NT2/D1 (cell line): ENCODE measurements at regions not wholly inside any gene's neighbourhood (a gene's known extent, or its start where the extent isn't known, plus 50 kb on each side); places are given as distances from the start of the nearest gene placed in this dataset.

Experiments used
- YY1 ChIP-seq: IDR thresholded peaks from 2 replicates; pipeline ENCODE4 v1.6.1; 2011; ENCODE audit not compliant: insufficient read length, insufficient read depth
- ZNF274 ChIP-seq: IDR thresholded peaks from 2 replicates; pipeline ENCODE4 v1.6.1; 2011; ENCODE audit warnings: mild to moderate bottlenecking, low read depth, low read length

GRCh38 chr1:195754874-195755273 is 853.4 kb downstream of the KCNT2 start:
- no peak for TF ChIP-seq ZNF274
- TF ChIP-seq YY1: no peak
